ENCODE measurements at regions not wholly inside any gene's neighbourhood (a gene's known extent, or its start where the extent isn't known, plus 50 kb on each side); places are given as distances from the start of the nearest gene placed in this dataset.

- TF ChIP-seq CTCF (IDR thresholded peaks at IDR 0.05; ENCODE audit: low read depth, low read length) (no peak), POLR2A (IDR thresholded peaks at IDR 0.05; ENCODE audit: extremely low read depth, insufficient read length) (no peak)
Observed at GRCh38 chr22:25366408-25366807, 147.0 kb downstream of the CRYBB2 start.
